HepG2 (cell line): ENCODE measurements at regions not wholly inside any gene's neighbourhood (a gene's known extent, or its start where the extent isn't known, plus 50 kb on each side); places are given as distances from the start of the nearest gene placed in this dataset.
A peak's percentile ranks its signal among the peaks of the same experiment; 100 is the strongest.
"Not testable (repeated sequence)": the region's sequence is repeated elsewhere in the genome, so short reads cannot be mapped to it uniquely, and the experiment has no call there.

Experiments used
- ATAC-seq: fragments of 200-7000 bp; cut with Tn5 transposase; 3 replicates; pipeline ENCODE4 v1.9.1; 2020; ENCODE audit warnings: mild to moderate bottlenecking, moderate library complexity
- BruUV-seq: library from RNA; stranded (reverse); fragments of 400-500 nt; replicated peaks from 2 replicates; lab custom pipeline; 2021; lab: Mats Ljungman, UMichigan
- CTCF ChIA-PET: fragments of 300-600 bp; formaldehyde crosslinking; extraction: SDS; loops from one replicate; lab custom pipeline; 2021; ENCODE audit warnings: low total read pairs, inconsistent platforms, low intra/inter-chr PET ratio; lab: Yijun Ruan, JAX
- POLR2A ChIA-PET: fragments of 350-600 bp; sonication (Branson Sonifier 250); formaldehyde crosslinking; loops from one replicate; lab custom pipeline; 2020; ENCODE audit warnings: antibody characterized with exemption, inconsistent platforms; lab: Yijun Ruan, JAX
- DNase-seq: peaks from one replicate; pipeline ENCODE4 v3.0.0-alpha.2; 2015; ENCODE audit warnings: low spot score
- FAIRE-seq: peaks from 3 replicates; lab custom pipeline; 2011; peaks lifted over from hg19 to GRCh38; lab: Jason Lieb, UNC
- H2AFZ ChIP-seq: one replicate; pipeline ENCODE4 v1.6.1; 2011; ENCODE audit warnings: low read length, inconsistent platforms
- H3K27ac ChIP-seq: fragments of 300-600 bp; 3 replicates; pipeline ENCODE4 v1.8.0; 2011; ENCODE audit warnings: mixed run types, mild to moderate bottlenecking, mixed read lengths, low read length, inconsistent platforms; ENCODE audit not compliant: insufficient read depth; ENCODE audit errors: extremely low read length
- H3K27me3 ChIP-seq, 2 experiments: fragments of 200-600 bp in 1 of 2; 2 replicates in 1 of 2; 3 replicates in 1 of 2; pipeline versions ENCODE4 v1.6.0 to v1.8.0; 2011; ENCODE audit warnings: low read length in 2 of 2, mild to moderate bottlenecking in 2 of 2, moderate library complexity in 2 of 2, inconsistent platforms in 1 of 2; ENCODE audit not compliant: insufficient read depth in 2 of 2, control insufficient read depth in 1 of 2
- H3K36me3 ChIP-seq, 2 experiments: fragments of 200-600 bp in 1 of 2; replicated peaks in 1 of 2; 2 replicates in 1 of 2; 3 replicates in 1 of 2; pipeline versions ENCODE4 v1.5.1 to v1.8.0; 2011; ENCODE audit warnings: low read length in 2 of 2, inconsistent platforms in 1 of 2; ENCODE audit not compliant: insufficient read depth in 2 of 2, control insufficient read depth in 1 of 2
- H3K4me1 ChIP-seq: 2 replicates; pipeline ENCODE4 v1.5.1; 2012; ENCODE audit warnings: low read length, inconsistent platforms; ENCODE audit not compliant: insufficient read depth
- H3K4me2 ChIP-seq: 2 replicates; pipeline ENCODE4 v1.6.0; 2011; ENCODE audit warnings: low read depth, low read length, inconsistent platforms
- H3K4me3 ChIP-seq, 3 experiments: fragments of 200-600 bp in 1 of 3; sonication (generic), shearing (Covaris generic) in 1 of 3; replicated peaks in 1 of 3; 2 replicates each; pipeline ENCODE4 v1.5.1; 2011 to 2016; ENCODE audit warnings: low read length in 3 of 3, inconsistent platforms in 2 of 3, low read depth in 2 of 3, mild to moderate bottlenecking in 2 of 3, control low read depth in 1 of 3, mixed read lengths in 1 of 3; ENCODE audit not compliant: insufficient read depth in 1 of 3
- H3K79me2 ChIP-seq: one replicate; pipeline ENCODE4 v1.6.1; 2011; ENCODE audit warnings: low read length, inconsistent platforms; ENCODE audit not compliant: insufficient read depth
- H3K9ac ChIP-seq: 2 replicates; pipeline ENCODE4 v1.6.0; 2011; ENCODE audit warnings: mild to moderate bottlenecking, low read depth, low read length, inconsistent platforms; ENCODE audit not compliant: insufficient read depth
- H3K9me3 ChIP-seq: 2 replicates; pipeline ENCODE4 v1.5.1; 2012; ENCODE audit warnings: mild to moderate bottlenecking, low read length
- H4K20me1 ChIP-seq: 2 replicates; pipeline ENCODE4 v1.6.0; 2011; ENCODE audit warnings: inconsistent platforms, mild to moderate bottlenecking, low read length, moderate library complexity; ENCODE audit not compliant: insufficient read depth
- ARNT ChIP-seq: fragments of 450-650 bp; IDR thresholded peaks from 2 replicates; pipeline ENCODE4 v1.6.1; 2017
- ATF7 ChIP-seq, 2 experiments: fragments of 450-650 bp in 1 of 2; sonication (generic) in 1 of 2; formaldehyde crosslinking in 1 of 2; IDR thresholded peaks; 2 replicates each; pipeline versions ENCODE4 v1.4.0 to v1.6.1; 2016 to 2020; ENCODE audit warnings: antibody characterized with exemption in 1 of 2, mild to moderate bottlenecking in 1 of 2, missing genetic modification reagents in 1 of 2
- FOXA1 ChIP-seq, 2 experiments: fragments of 450-650 bp in 1 of 2; sonication (generic) in 1 of 2; formaldehyde crosslinking in 1 of 2; IDR thresholded peaks; 2 replicates each; pipeline versions ENCODE4 v1.4.0 to v1.6.1; 2016 to 2020; ENCODE audit warnings: missing genetic modification reagents in 1 of 2
- IKZF1 ChIP-seq: fragments of 450-650 bp; IDR thresholded peaks from 2 replicates; pipeline ENCODE4 v1.7.1; 2016
- JUNB ChIP-seq: sonication (generic); formaldehyde crosslinking; IDR thresholded peaks from 2 replicates; pipeline ENCODE4 v1.8.0; 2022; ENCODE audit warnings: missing genetic modification reagents, mild to moderate bottlenecking, borderline replicate concordance
- LCORL ChIP-seq, 2 experiments: fragments of 450-650 bp in 1 of 2; sonication (generic) in 1 of 2; formaldehyde crosslinking in 1 of 2; IDR thresholded peaks; 2 replicates each; pipeline versions ENCODE4 v1.5.0 to v1.6.1; 2017 to 2020; ENCODE audit warnings: antibody characterized with exemption in 1 of 2, missing genetic modification reagents in 1 of 2
- PLRG1 ChIP-seq: fragments of 450-650 bp; conservative IDR thresholded peaks from 2 replicates; pipeline ENCODE4 v1.6.1; 2016
- SOX6 ChIP-seq, 2 experiments: fragments of 450-650 bp in 1 of 2; sonication (generic) in 1 of 2; formaldehyde crosslinking in 1 of 2; IDR thresholded peaks; 2 replicates each; pipeline versions ENCODE4 v1.4.0 to v1.6.1; 2017 to 2020; ENCODE audit warnings: antibody characterized with exemption in 1 of 2, mild to moderate bottlenecking in 1 of 2, missing genetic modification reagents in 1 of 2
- WGBS: methylation state at CpG from one replicate; pipeline ENCODE4 v1.1.6; 2017; ENCODE audit warnings: low lambda C conversion rate; 5-methylcytosine and 5-hydroxymethylcytosine counted together
- in situ Hi-C: cut with HindIII; loops from 2 replicates; pipeline ENCODE4 v1.10.0; 2017; ENCODE audit warnings: low pct_unique_long_range_greater_than_20kb; ENCODE audit not compliant: extremely low pct_ligation_motif_present
- intact Hi-C: fragments of 100-400 bp; cut with micrococcal nuclease; formaldehyde crosslinking; loops from one replicate; pipeline ENCODE4 v1.10.0; 2022; ENCODE audit not compliant: unreplicated experiment
- TF ChIP-seq, protein P1 (sequence below): sonication (generic); formaldehyde crosslinking; IDR thresholded peaks from 2 replicates; pipeline ENCODE4 v1.4.0; 2020; ENCODE audit warnings: missing genetic modification reagents
- TF ChIP-seq, protein P2 (sequence below): fragments of 450-650 bp; IDR thresholded peaks from 2 replicates; pipeline ENCODE4 v1.6.1; 2017

DNA sequence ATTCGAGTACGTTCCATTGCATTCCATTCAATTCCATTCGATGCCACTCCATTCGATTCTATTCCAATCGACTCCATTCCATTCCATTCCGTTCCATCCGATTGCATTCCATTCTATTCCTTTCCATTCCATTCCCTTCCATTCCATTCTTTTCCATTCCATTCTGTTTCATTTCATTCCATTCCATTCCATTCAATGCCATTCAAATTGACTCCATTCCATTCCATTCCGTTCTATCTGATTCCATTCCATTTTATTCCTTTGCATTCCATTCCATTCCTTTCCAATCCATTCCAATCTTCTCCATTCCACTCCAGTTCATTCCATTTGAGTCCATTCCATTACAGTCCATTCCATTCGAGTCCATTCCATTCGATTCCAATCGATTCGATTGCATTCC lies 2580.0 kb upstream of the TPTE start:
- H3K27ac ChIP-seq; H3K4me2 ChIP-seq; H3K36me3 ChIP-seq; H3K9me3 ChIP-seq; H3K27me3 ChIP-seq; H3K4me1 ChIP-seq; H3K79me2 ChIP-seq; BruUV-seq; DNase-seq; FAIRE-seq; TF ChIP-seq SOX6, FOXA1, LCORL, ATF7 (CRISPR knock-in tag; IDR thresholded peaks at IDR 0.05): not testable (repeated sequence)
- TF ChIP-seq ARNT = peak; percentile 34; the same call in 1 of the 2 replicates
- TF ChIP-seq SOX6 (IDR thresholded peaks at IDR 0.05) = peak; percentile 71; the same call in 1 of the 2 replicates
- TF ChIP-seq, protein P1, sequence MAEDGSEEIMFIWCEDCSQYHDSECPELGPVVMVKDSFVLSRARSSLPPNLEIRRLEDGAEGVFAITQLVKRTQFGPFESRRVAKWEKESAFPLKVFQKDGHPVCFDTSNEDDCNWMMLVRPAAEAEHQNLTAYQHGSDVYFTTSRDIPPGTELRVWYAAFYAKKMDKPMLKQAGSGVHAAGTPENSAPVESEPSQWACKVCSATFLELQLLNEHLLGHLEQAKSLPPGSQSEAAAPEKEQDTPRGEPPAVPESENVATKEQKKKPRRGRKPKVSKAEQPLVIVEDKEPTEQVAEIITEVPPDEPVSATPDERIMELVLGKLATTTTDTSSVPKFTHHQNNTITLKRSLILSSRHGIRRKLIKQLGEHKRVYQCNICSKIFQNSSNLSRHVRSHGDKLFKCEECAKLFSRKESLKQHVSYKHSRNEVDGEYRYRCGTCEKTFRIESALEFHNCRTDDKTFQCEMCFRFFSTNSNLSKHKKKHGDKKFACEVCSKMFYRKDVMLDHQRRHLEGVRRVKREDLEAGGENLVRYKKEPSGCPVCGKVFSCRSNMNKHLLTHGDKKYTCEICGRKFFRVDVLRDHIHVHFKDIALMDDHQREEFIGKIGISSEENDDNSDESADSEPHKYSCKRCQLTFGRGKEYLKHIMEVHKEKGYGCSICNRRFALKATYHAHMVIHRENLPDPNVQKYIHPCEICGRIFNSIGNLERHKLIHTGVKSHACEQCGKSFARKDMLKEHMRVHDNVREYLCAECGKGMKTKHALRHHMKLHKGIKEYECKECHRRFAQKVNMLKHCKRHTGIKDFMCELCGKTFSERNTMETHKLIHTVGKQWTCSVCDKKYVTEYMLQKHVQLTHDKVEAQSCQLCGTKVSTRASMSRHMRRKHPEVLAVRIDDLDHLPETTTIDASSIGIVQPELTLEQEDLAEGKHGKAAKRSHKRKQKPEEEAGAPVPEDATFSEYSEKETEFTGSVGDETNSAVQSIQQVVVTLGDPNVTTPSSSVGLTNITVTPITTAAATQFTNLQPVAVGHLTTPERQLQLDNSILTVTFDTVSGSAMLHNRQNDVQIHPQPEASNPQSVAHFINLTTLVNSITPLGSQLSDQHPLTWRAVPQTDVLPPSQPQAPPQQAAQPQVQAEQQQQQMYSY = peak; percentile 76
- TF ChIP-seq IKZF1 = peak; percentile 82; the same call in 1 of the 2 replicates
- TF ChIP-seq FOXA1 (IDR thresholded peaks at IDR 0.05) = peak; percentile 49; the same call in 1 of the 2 replicates
- TF ChIP-seq LCORL (IDR thresholded peaks at IDR 0.05) = peak; percentile 6; the same call in 1 of the 2 replicates
- TF ChIP-seq, protein P2, sequence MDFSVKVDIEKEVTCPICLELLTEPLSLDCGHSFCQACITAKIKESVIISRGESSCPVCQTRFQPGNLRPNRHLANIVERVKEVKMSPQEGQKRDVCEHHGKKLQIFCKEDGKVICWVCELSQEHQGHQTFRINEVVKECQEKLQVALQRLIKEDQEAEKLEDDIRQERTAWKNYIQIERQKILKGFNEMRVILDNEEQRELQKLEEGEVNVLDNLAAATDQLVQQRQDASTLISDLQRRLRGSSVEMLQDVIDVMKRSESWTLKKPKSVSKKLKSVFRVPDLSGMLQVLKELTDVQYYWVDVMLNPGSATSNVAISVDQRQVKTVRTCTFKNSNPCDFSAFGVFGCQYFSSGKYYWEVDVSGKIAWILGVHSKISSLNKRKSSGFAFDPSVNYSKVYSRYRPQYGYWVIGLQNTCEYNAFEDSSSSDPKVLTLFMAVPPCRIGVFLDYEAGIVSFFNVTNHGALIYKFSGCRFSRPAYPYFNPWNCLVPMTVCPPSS = 0 out of 2 replicates have a peak, but pooled peaks have one; percentile 26
- peak; percentile 88; the same call in 1 of the 2 replicates for TF ChIP-seq PLRG1
- 0 out of 2 replicates have a peak, but pooled peaks have one; percentile 13 for TF ChIP-seq JUNB (CRISPR knock-in tag)
- peak; percentile 10; the same call in 1 of the 2 replicates for TF ChIP-seq ATF7 (IDR thresholded peaks at IDR 0.05)
- TF ChIP-seq, all 625 proteins: peak for 10; not testable (repeated sequence) for 615
- CTCF ChIA-PET, H4K20me1 ChIP-seq, intact Hi-C loops, POLR2A ChIA-PET, H3K9ac ChIP-seq, in situ Hi-C loops, H2AFZ ChIP-seq, ATAC-seq, H3K4me3 ChIP-seq: not testable (repeated sequence)
- WGBS = 41% methylated on average over 12 of the region's 12 CpGs
